GM12878 (cell line): ENCODE measurements at regions not wholly inside any gene's neighbourhood (a gene's known extent, or its start where the extent isn't known, plus 50 kb on each side); places are given as distances from the start of the nearest gene placed in this dataset.

Experiments used
- CTCF ChIP-seq, 3 experiments: IDR thresholded peaks in 2 of 3; conservative IDR thresholded peaks in 1 of 3; 2 replicates each; pipeline ENCODE4 v1.5.1; 2011; ENCODE audit warnings: low read depth in 3 of 3, low read length in 3 of 3, mild to moderate bottlenecking in 3 of 3, control low read depth in 2 of 3, moderate library complexity in 2 of 3, inconsistent platforms in 1 of 3, mixed read lengths in 1 of 3; ENCODE audit not compliant: control insufficient read depth in 2 of 3, insufficient read depth in 1 of 3; ENCODE audit errors: extremely low read depth in 1 of 3
- POLR2A ChIP-seq: IDR thresholded peaks from 2 replicates; pipeline ENCODE4 v1.6.1; 2011; ENCODE audit warnings: low read depth, mild to moderate bottlenecking, low read length
- POLR2AphosphoS5 ChIP-seq: IDR thresholded peaks from 2 replicates; pipeline ENCODE4 v1.6.1; 2011; ENCODE audit warnings: mild to moderate bottlenecking, low read length, inconsistent platforms
- SPI1 ChIP-seq: IDR thresholded peaks from 2 replicates; pipeline ENCODE4 v1.6.1; 2011; ENCODE audit warnings: low read depth, mild to moderate bottlenecking, low read length, moderate library complexity, borderline replicate concordance; ENCODE audit not compliant: insufficient read depth
- TCF3 ChIP-seq: IDR thresholded peaks from 2 replicates; pipeline ENCODE4 v1.6.1; 2012; ENCODE audit warnings: low read depth, mild to moderate bottlenecking, low read length, borderline replicate concordance; ENCODE audit not compliant: insufficient read depth
- TF ChIP-seq, protein P1 (sequence below): fragments of 450-650 bp; formaldehyde crosslinking; IDR thresholded peaks from 2 replicates; pipeline ENCODE4 v1.5.0; 2022; ENCODE audit warnings: mild to moderate bottlenecking, missing genetic modification characterization
- TF ChIP-seq, protein P2 (sequence below): IDR thresholded peaks from 2 replicates; pipeline ENCODE4 v1.6.1; 2011; ENCODE audit warnings: borderline replicate concordance, low read depth, mild to moderate bottlenecking, moderate library complexity, mixed read lengths, low read length; ENCODE audit not compliant: insufficient read depth; ENCODE audit errors: extremely low read length

DNA sequence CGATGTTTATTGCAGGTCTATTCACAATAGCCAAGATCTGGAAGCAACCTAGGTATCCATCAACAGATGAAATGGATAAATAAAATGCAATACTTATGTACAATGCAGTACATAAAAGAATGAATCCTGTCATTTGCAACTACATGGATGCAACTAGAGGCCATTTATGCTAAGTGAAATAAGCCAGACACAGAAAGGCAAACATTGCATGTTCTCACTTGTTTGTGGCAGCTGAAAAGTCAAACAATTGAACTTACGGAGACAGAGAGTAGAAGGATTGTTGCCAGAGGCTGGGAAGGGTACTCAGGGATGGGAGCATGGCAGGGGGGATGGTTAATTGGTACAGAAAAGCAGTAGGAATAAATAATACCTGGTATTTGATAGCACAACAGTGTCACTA, 563.9 kb downstream of the TMX3 start:
- TF ChIP-seq TCF3 = no peak
- TF ChIP-seq, protein P1, sequence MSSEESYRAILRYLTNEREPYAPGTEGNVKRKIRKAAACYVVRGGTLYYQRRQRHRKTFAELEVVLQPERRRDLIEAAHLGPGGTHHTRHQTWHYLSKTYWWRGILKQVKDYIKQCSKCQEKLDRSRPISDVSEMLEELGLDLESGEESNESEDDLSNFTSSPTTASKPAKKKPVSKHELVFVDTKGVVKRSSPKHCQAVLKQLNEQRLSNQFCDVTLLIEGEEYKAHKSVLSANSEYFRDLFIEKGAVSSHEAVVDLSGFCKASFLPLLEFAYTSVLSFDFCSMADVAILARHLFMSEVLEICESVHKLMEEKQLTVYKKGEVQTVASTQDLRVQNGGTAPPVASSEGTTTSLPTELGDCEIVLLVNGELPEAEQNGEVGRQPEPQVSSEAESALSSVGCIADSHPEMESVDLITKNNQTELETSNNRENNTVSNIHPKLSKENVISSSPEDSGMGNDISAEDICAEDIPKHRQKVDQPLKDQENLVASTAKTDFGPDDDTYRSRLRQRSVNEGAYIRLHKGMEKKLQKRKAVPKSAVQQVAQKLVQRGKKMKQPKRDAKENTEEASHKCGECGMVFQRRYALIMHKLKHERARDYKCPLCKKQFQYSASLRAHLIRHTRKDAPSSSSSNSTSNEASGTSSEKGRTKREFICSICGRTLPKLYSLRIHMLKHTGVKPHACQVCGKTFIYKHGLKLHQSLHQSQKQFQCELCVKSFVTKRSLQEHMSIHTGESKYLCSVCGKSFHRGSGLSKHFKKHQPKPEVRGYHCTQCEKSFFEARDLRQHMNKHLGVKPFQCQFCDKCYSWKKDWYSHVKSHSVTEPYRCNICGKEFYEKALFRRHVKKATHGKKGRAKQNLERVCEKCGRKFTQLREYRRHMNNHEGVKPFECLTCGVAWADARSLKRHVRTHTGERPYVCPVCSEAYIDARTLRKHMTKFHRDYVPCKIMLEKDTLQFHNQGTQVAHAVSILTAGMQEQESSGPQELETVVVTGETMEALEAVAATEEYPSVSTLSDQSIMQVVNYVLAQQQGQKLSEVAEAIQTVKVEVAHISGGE (CRISPR knock-in tag) = no peak
- TF ChIP-seq SPI1 = no peak
- TF ChIP-seq, protein P2, sequence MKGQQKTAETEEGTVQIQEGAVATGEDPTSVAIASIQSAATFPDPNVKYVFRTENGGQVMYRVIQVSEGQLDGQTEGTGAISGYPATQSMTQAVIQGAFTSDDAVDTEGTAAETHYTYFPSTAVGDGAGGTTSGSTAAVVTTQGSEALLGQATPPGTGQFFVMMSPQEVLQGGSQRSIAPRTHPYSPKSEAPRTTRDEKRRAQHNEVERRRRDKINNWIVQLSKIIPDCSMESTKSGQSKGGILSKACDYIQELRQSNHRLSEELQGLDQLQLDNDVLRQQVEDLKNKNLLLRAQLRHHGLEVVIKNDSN = no peak
- TF ChIP-seq POLR2A = no peak
- TF ChIP-seq CTCF (IDR thresholded peaks at IDR 0.05 in 2 of 3, conservative IDR thresholded peaks at IDR 0.05 in 1 of 3; ENCODE audit: control insufficient read depth in 2 of 3, extremely low read depth in 1 of 3, insufficient read depth in 1 of 3, low read depth in 3 of 3, low read length in 3 of 3) = no peak
- no peak for TF ChIP-seq POLR2AphosphoS5
